ENCODE measurements at regions not wholly inside any gene's neighbourhood (a gene's known extent, or its start where the extent isn't known, plus 50 kb on each side); places are given as distances from the start of the nearest gene placed in this dataset.

- TF ChIP-seq ZNF565 (CRISPR knock-in tag; conservative IDR thresholded peaks at IDR 0.05; ENCODE audit: low read depth) (no peak), ZFP30 (CRISPR knock-in tag; IDR thresholded peaks at IDR 0.05) (no peak), ARNTL (CRISPR knock-in tag; IDR thresholded peaks at IDR 0.05; ENCODE audit: borderline replicate concordance, low read depth) (no peak), CSRNP3 (CRISPR knock-in tag; IDR thresholded peaks at IDR 0.05) (no peak), CREB5 (CRISPR knock-in tag; IDR thresholded peaks at IDR 0.05; ENCODE audit: low read depth) (no peak), ZNF70 (CRISPR knock-in tag; IDR thresholded peaks at IDR 0.05) (no peak), ZC3H10 (CRISPR knock-in tag; IDR thresholded peaks at IDR 0.05) (no peak), GLIS3 (CRISPR knock-in tag; IDR thresholded peaks at IDR 0.05) (no peak), ZNF8 (CRISPR knock-in tag; IDR thresholded peaks at IDR 0.05) (no peak), CSDC2 (CRISPR knock-in tag; IDR thresholded peaks at IDR 0.05) (no peak), ISL1 (CRISPR knock-in tag; IDR thresholded peaks at IDR 0.05) (no peak), PPARA (CRISPR knock-in tag; IDR thresholded peaks at IDR 0.05; ENCODE audit: borderline replicate concordance) (no peak), TCF4 (CRISPR knock-in tag; IDR thresholded peaks at IDR 0.05; ENCODE audit: borderline replicate concordance) (no peak), ESRRG (CRISPR knock-in tag; IDR thresholded peaks at IDR 0.05) (no peak), ZFP3 (CRISPR knock-in tag; IDR thresholded peaks at IDR 0.05) (no peak), OSR1 (CRISPR knock-in tag; IDR thresholded peaks at IDR 0.05) (no peak), POU6F1 (CRISPR knock-in tag; IDR thresholded peaks at IDR 0.05; ENCODE audit: borderline replicate concordance, low read depth) (no peak), TSHZ2 (CRISPR knock-in tag; IDR thresholded peaks at IDR 0.05) (no peak), RARB (CRISPR knock-in tag; IDR thresholded peaks at IDR 0.05) (no peak), PATZ1 (CRISPR knock-in tag; IDR thresholded peaks at IDR 0.05; ENCODE audit: borderline replicate concordance) (no peak)
- no peak for ATAC-seq
Observed at GRCh38 chr5:163623986-163624385, 118.6 kb downstream of the MAT2B start.

GRCh38 chr5:163624431-163624830 is 119.0 kb downstream of the MAT2B start:
- TF ChIP-seq CSRNP3 (CRISPR knock-in tag; IDR thresholded peaks at IDR 0.05) (no peak), ZC3H10 (CRISPR knock-in tag; IDR thresholded peaks at IDR 0.05) (no peak), CREB5 (CRISPR knock-in tag; IDR thresholded peaks at IDR 0.05; ENCODE audit: low read depth) (no peak), ZNF565 (CRISPR knock-in tag; conservative IDR thresholded peaks at IDR 0.05; ENCODE audit: low read depth) (no peak), ZFP3 (CRISPR knock-in tag; IDR thresholded peaks at IDR 0.05) (no peak), PPARA (CRISPR knock-in tag; IDR thresholded peaks at IDR 0.05; ENCODE audit: borderline replicate concordance) (no peak), BACH2 (CRISPR knock-in tag; IDR thresholded peaks at IDR 0.05; ENCODE audit: borderline replicate concordance) (no peak), GLIS3 (CRISPR knock-in tag; IDR thresholded peaks at IDR 0.05) (no peak), CSDC2 (CRISPR knock-in tag; IDR thresholded peaks at IDR 0.05) (no peak)
- no peak for ATAC-seq

All from SK-N-SH treated with all-trans-retinoic acid at 6 μM for 48 hours (cell line).